HG02884 (cell line): ENCODE measurements at regions not wholly inside any gene's neighbourhood (a gene's known extent, or its start where the extent isn't known, plus 50 kb on each side); places are given as distances from the start of the nearest gene placed in this dataset.

Experiments
- ATAC-seq: cut with Tn5 transposase; IDR thresholded peaks from one replicate; pipeline ENCODE4 v1.9.1; 2021; ENCODE audit warnings: mild to moderate bottlenecking, moderate library complexity; ENCODE audit not compliant: unreplicated experiment

- ATAC-seq: no peak
These were observed 335.8 kb downstream of the ZIC1 start for GRCh38 chr3:147744967-147745366.

GRCh38 chr3:147755310-147755709 lies 346.1 kb downstream of the ZIC1 start:
- ATAC-seq: no peak

GRCh38 chr3:147756476-147756875 lies 347.3 kb downstream of the ZIC1 start:
- ATAC-seq: no peak

GRCh38 chr3:147757866-147758265 lies 348.7 kb downstream of the ZIC1 start:
- ATAC-seq: no peak

- no peak for ATAC-seq
These were observed 349.6 kb downstream of the ZIC1 start for GRCh38 chr3:147758771-147759170.

- ATAC-seq: no peak
These were observed 350.9 kb downstream of the ZIC1 start for GRCh38 chr3:147760085-147760484.

GRCh38 chr3:147760941-147761340 lies 351.8 kb downstream of the ZIC1 start:
- ATAC-seq: no peak

- ATAC-seq: no peak
These were observed 364.0 kb downstream of the ZIC1 start for GRCh38 chr3:147773116-147773630.

- no peak for ATAC-seq
These were observed 366.2 kb downstream of the ZIC1 start for GRCh38 chr3:147775411-147775810.

GRCh38 chr3:147775816-147776530 lies 366.8 kb downstream of the ZIC1 start:
- ATAC-seq: no peak

- no peak for ATAC-seq
These were observed 384.7 kb downstream of the ZIC1 start for GRCh38 chr3:147793841-147794240.

GRCh38 chr3:147794596-147794995 lies 385.4 kb downstream of the ZIC1 start:
- no peak for ATAC-seq

- no peak for ATAC-seq
These were observed 386.3 kb downstream of the ZIC1 start for GRCh38 chr3:147795418-147795817.

- ATAC-seq: no peak
These were observed 387.9 kb downstream of the ZIC1 start for GRCh38 chr3:147797095-147797494.

GRCh38 chr3:147799601-147800000 lies 390.4 kb downstream of the ZIC1 start:
- no peak for ATAC-seq

GRCh38 chr3:147807776-147808175 lies 398.6 kb downstream of the ZIC1 start:
- no peak for ATAC-seq

GRCh38 chr3:147809206-147809605 lies 400.0 kb downstream of the ZIC1 start:
- no peak for ATAC-seq

- ATAC-seq: no peak
These were observed 403.2 kb downstream of the ZIC1 start for GRCh38 chr3:147812186-147812911.

- no peak for ATAC-seq
These were observed 404.1 kb downstream of the ZIC1 start for GRCh38 chr3:147813256-147813655.

- no peak for ATAC-seq
These were observed 407.6 kb downstream of the ZIC1 start for GRCh38 chr3:147816752-147817151.

GRCh38 chr3:147832611-147833010 lies 423.4 kb downstream of the ZIC1 start:
- ATAC-seq: no peak

- ATAC-seq: no peak
These were observed 427.2 kb downstream of the ZIC1 start for GRCh38 chr3:147836330-147836729.
